OCI-LY3 (cell line): ENCODE measurements at regions not wholly inside any gene's neighbourhood (a gene's known extent, or its start where the extent isn't known, plus 50 kb on each side); places are given as distances from the start of the nearest gene placed in this dataset.
A peak's percentile ranks its signal among the peaks of the same experiment; 100 is the strongest.

Experiments
- H2AFZ ChIP-seq: fragments of 200-600, 300-600 bp; shearing (Covaris generic); 2 replicates; pipeline ENCODE4 v1.6.0; 2014; ENCODE audit warnings: antibody characterized with exemption, low read depth, low read length
- H3K27ac ChIP-seq: fragments of 200-600, 300-600 bp; sonication (generic); 2 replicates; pipeline ENCODE4 v1.5.1; 2014; ENCODE audit warnings: mild to moderate bottlenecking, low read length, moderate library complexity, mixed read lengths
- H3K27me3 ChIP-seq: fragments of 200-600, 300-600 bp; sonication (generic); 2 replicates; pipeline ENCODE4 v1.6.1; 2014; ENCODE audit warnings: low read depth, low read length, mixed read lengths
- H3K36me3 ChIP-seq: fragments of 200-600, 300-600 bp; sonication (generic); replicated peaks from 2 replicates; pipeline ENCODE3; 2014; ENCODE audit warnings: low read depth, low read length, mixed read lengths
- H3K4me1 ChIP-seq: fragments of 300-600, 200-600 bp; sonication (generic); 2 replicates; pipeline ENCODE4 v1.6.1; 2014; ENCODE audit warnings: low read length, mixed read lengths
- H3K4me2 ChIP-seq: fragments of 200-600, 300-600 bp; sonication (generic); 2 replicates; pipeline ENCODE4 v1.6.1; 2014; ENCODE audit warnings: low read length, mixed read lengths
- H3K4me3 ChIP-seq: fragments of 300-600, 200-600 bp; sonication (generic); 2 replicates; pipeline ENCODE4 v1.5.1; 2014; ENCODE audit warnings: antibody characterized with exemption, mild to moderate bottlenecking, low read length, moderate library complexity
- H3K79me2 ChIP-seq: fragments of 300-600, 200-600 bp; shearing (Covaris generic); 2 replicates; pipeline ENCODE4 v1.6.1; 2014; ENCODE audit warnings: mild to moderate bottlenecking, low read length, mixed read lengths
- H3K9ac ChIP-seq: fragments of 300-600, 200-600 bp; shearing (Covaris generic); 2 replicates; pipeline ENCODE4 v1.6.0; 2014; ENCODE audit warnings: mild to moderate bottlenecking, low read length, moderate library complexity
- H3K9me3 ChIP-seq: fragments of 200-600, 300-600 bp; shearing (Covaris generic); 2 replicates; pipeline ENCODE4 v1.6.1; 2014; ENCODE audit warnings: low read length, mixed read lengths; ENCODE audit not compliant: insufficient read depth
- H4K20me1 ChIP-seq: fragments of 200-600, 300-600 bp; sonication (generic); 2 replicates; pipeline ENCODE4 v1.6.1; 2016; ENCODE audit warnings: low read length, mixed read lengths; ENCODE audit not compliant: insufficient read depth
- CTCF ChIP-seq: fragments of 200-600, 300-600 bp; sonication (generic); IDR thresholded peaks from 2 replicates; pipeline ENCODE4 v1.5.1; 2014; ENCODE audit warnings: antibody characterized with exemption, low read length, low read depth
- EZH2phosphoT487 ChIP-seq: fragments of 200-600 bp; shearing (Covaris generic); IDR thresholded peaks from 2 replicates; pipeline ENCODE4 v1.6.1; 2018; ENCODE audit warnings: antibody characterized with exemption, mixed run types, low read depth

GRCh38 chr1:83588140-83588539, 410.8 kb downstream of the TTLL7 start:
- no peak overlapping the region for H3K4me2 ChIP-seq
- no peaks in the 10 kb centered on the region; the same call in 1 of the 2 replicates for H3K4me1 ChIP-seq
- H4K20me1 ChIP-seq, result no peaks in the 10 kb centered on the region
- H3K9me3 ChIP-seq, result no peaks in the 10 kb centered on the region
- H3K79me2 ChIP-seq, result no peaks in the 10 kb centered on the region
- H2AFZ ChIP-seq, result no peak overlapping the region
- H3K4me3 ChIP-seq, result no peak overlapping the region
- no peaks in the 10 kb centered on the region for H3K36me3 ChIP-seq
- no peaks in the 10 kb centered on the region for H3K27me3 ChIP-seq
- no peak overlapping the region for H3K27ac ChIP-seq
- H3K9ac ChIP-seq, result no peak overlapping the region
- TF ChIP-seq CTCF (no peak), EZH2phosphoT487 (no peak)

DNA sequence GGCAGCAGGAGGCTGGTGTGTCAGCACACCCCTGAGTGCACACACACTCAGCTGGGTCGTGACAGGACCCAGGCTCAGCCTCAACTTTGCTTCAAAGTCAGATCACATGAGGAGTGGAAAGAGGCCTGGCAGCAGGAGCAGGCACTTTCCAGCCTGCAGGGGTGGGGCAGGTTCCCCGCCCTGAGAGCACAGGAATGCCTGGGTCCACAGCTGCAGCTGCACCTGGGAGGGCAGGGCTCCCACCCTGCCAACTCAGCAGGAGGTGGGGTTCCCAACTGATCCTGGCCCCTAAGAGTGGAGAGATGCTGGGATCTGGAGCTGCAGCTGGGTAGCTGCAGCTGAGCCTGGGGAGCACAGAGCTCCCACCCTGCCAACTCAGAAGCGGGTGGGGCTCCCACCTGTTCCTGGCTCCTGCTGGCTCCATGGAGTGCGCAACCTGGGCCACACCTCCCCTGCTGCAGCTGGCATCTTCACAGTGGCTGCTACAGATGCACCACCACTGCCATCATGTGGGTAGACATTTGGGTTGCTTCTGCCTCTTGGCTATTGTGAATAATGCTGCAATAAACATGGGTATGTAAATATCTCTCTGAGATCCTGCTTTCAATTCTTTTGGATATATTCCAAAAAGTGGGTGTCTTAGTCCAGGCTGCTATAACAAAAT, 415.4 kb downstream of the TTLL7 start:
- Histone ChIP-seq H3K36me3 (no peaks in the 10 kb centered on the region), H2AFZ (no peak overlapping the region), H3K9me3 (peaks cover 5% of the 10 kb centered on the region; the same call in 1 of the 2 replicates), H4K20me1 (no peaks in the 10 kb centered on the region), H3K4me3 (no peak overlapping the region), H3K27me3 (no peaks in the 10 kb centered on the region), H3K27ac (no peak overlapping the region), H3K4me2 (no peak overlapping the region), H3K79me2 (no peaks in the 10 kb centered on the region), H3K9ac (no peak overlapping the region), H3K4me1 (no peaks in the 10 kb centered on the region; the same call in 1 of the 2 replicates)
- no peak for TF ChIP-seq EZH2phosphoT487
- peak; percentile 62 for TF ChIP-seq CTCF

DNA sequence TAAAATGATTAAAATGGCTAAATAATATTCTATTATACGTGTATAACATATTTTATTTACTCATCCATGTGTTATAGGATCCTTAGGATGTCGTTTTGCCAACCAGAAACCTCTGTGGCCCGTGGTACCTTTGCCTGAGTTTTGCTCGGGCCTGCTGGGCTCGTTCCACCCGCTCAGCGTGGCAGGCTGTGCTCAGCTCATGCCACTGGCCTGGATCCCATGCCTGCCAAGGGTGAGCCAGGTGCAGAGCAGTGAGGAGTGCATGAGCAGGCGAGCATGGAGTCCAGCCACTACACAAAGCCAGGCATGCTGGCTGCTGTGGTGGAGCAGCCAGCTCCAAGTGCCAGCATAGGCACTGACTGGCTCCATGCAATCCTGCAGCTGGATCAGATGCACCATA, 417.2 kb downstream of the TTLL7 start:
- no peak overlapping the region for H3K4me2 ChIP-seq
- no peaks in the 10 kb centered on the region for H4K20me1 ChIP-seq
- peaks cover 5% of the 10 kb centered on the region; the same call in 1 of the 2 replicates for H3K9me3 ChIP-seq
- no peak overlapping the region for H3K9ac ChIP-seq
- no peaks in the 10 kb centered on the region for H3K79me2 ChIP-seq
- no peak overlapping the region for H2AFZ ChIP-seq
- H3K4me1 ChIP-seq, result no peaks in the 10 kb centered on the region; the same call in 1 of the 2 replicates
- no peak overlapping the region for H3K27ac ChIP-seq
- no peaks in the 10 kb centered on the region for H3K36me3 ChIP-seq
- no peak overlapping the region for H3K4me3 ChIP-seq
- no peaks in the 10 kb centered on the region for H3K27me3 ChIP-seq
- TF ChIP-seq CTCF, result no peak

- no peaks in the 10 kb centered on the region for H3K79me2 ChIP-seq
- no peaks in the 10 kb centered on the region for H3K27me3 ChIP-seq
- TF ChIP-seq CTCF (no peak), EZH2phosphoT487 (no peak)
- no peaks in the 10 kb centered on the region for H3K4me1 ChIP-seq
- no peaks in the 10 kb centered on the region for H4K20me1 ChIP-seq
- H3K9ac ChIP-seq, result no peak overlapping the region
- H3K4me3 ChIP-seq, result no peak overlapping the region
- no peaks in the 10 kb centered on the region for H3K9me3 ChIP-seq
- no peaks in the 10 kb centered on the region for H3K36me3 ChIP-seq
- H2AFZ ChIP-seq, result no peak overlapping the region
- H3K27ac ChIP-seq, result no peak overlapping the region
- H3K4me2 ChIP-seq, result no peak overlapping the region
These were observed 424.1 kb downstream of the TTLL7 start for GRCh38 chr1:83574791-83575190.
